Embryonic facial prominence (tissue), 1 donor: ENCODE measurements at regions not wholly inside any gene's neighbourhood (a gene's known extent, or its start where the extent isn't known, plus 50 kb on each side); places are given as distances from the start of the nearest gene placed in this dataset.
"Not testable (repeated sequence)": the region's sequence is repeated elsewhere in the genome, so short reads cannot be mapped to it uniquely, and the experiment has no call there.

Source experiments
- DNase-seq: peaks from one replicate; pipeline ENCODE4 v3.0.0-alpha.2; 2016; ENCODE audit errors: extremely low spot score

DNA sequence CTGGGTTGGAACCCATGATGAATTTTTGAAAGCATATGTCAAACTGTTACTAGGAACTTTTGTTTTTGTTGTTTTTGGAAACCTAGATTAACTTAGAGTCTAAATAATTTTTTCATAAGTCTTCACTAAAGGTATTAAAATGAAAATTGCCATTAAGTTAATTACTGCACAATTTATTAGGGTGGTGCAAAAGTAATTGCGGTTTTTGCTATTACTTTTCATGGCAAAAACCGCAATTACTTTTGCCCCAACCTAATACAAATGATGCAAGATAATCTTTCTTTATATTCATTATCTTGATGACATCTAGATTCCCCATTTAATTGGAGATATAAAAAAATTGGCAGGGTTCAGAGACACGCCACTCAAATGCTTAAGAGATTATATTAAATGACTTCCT, 145.0 kb upstream of the PKP2 start:
- DNase-seq, result no peak

GRCh38 chr12:33033999-33034398, 137.4 kb upstream of the PKP2 start:
- DNase-seq, result not testable (repeated sequence)

DNA sequence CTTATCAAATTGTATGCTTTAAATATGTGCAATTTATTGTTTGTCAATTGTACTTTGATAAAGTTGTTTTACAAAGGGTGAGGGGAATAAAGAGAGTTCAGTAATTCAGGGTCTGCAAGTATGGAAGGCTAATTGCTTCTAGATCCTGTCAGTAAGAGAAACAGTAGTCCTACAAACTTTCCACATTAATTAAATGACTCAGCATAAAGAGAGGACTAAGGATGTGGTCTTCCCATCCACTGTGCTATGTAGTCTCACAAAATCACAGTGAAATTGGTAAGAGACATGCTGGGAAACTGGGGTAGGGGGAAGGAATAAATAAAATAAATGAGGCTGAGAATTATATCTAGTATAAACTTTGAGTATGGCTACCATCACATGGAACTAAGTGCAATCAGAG, 130.2 kb upstream of the PKP2 start:
- DNase-seq, result no peak

DNA sequence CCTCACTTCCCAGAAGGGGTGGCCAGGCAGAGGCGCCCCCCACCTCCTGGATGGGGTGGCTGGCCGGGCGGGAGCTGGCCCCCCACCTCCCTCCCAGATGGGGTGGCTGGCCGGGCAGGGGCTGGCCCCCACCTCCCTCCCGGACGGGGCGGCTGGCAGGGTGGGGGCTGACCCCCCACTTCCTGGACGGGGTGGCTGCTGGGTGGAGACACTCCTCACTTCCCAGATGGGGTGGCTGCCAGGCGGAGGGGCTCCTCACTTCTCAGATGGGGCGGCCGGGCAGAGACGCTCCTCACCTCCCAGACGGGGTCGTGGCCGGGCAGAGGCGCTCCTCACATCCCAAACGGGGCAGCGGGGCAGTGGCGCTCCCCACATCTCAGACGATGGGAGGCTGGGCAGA, 126.1 kb upstream of the PKP2 start:
- not testable (repeated sequence) for DNase-seq

DNA sequence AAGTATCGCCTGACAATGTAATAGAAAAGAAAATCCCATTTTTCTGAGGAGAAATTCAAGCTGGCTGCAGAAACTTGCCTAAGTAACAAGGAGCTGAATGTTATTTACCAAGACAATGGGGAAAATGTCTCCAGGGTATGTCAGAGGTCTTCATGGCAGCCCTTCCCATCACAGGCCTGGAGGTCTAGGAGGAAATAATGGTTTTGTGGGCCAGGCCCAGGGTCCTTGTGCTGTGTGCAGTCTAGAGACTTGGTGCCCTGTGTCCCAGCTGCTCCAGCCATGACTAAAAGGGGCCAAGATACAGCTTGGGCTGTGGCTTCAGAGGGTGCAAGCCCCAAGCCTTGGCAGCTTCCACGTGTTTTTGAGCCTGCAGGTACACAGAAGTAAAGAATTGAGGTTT, 120.5 kb upstream of the PKP2 start:
- not testable (repeated sequence) for DNase-seq

DNA sequence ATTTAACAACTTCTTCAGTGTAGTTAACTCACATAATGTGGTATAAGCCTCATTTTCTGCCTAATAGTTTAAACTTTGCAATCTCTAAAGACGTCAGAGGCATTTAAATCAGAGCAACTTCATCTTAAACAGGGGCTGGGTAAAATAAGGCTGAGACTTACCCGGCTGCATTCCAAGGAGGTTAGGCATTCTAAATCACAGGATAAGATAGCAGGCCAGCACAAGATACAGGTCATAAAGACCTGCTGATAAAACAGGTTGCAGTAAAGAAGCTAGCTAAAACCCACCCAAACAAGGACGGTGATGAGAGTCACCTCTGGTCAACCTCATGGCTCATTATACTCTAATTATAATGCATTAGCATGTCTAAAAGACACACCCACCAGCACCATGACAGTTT, 115.6 kb upstream of the PKP2 start:
- no peak for DNase-seq

DNA sequence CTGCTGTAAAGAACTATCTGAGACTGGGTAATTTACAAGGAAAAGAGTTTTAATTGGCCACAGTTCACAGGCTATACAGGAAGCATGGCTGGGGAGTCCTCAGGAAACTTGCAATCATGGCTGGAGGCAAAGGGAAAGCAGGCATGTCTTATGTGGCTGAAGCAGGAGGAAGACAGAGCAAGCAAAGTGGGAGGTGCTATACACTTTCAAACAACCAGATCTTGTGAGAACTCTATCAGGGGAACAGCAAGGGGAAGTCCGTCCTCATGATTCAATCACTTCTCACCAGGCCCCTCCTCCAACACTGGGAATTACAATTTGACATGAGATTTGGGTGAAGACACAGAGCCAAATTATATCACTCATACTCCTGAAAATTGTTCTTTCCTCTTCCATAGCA, 109.5 kb upstream of the PKP2 start:
- no peak for DNase-seq

- DNase-seq, result no peak
These were observed 103.4 kb upstream of the PKP2 start for GRCh38 chr12:33000016-33000415.

- no peak for DNase-seq
These were observed 100.9 kb upstream of the PKP2 start for GRCh38 chr12:32997471-32997870.

DNA sequence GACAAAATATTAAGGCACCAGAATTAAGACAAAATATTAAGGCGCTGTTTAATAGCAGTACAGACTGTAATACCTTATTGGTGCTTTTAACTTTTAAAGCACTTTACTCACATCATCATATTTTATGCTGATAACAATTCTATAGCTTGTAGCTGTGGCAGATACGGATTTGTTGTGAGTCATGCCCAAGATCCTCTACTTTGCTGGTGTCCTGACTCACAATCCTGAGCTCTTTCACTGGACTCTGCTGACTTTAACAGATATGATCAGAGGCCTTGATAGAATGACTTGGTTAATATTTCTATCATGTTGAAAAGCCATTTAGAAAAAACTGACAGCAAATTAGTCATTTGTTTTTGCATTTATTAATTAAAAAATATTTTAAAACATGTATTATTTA, 99.0 kb upstream of the PKP2 start:
- DNase-seq, result no peak

- no peak for DNase-seq
These were observed 96.8 kb upstream of the PKP2 start for GRCh38 chr12:32993404-32993803.

- no peak for DNase-seq
These were observed 93.1 kb upstream of the PKP2 start for GRCh38 chr12:32989705-32990104.

DNA sequence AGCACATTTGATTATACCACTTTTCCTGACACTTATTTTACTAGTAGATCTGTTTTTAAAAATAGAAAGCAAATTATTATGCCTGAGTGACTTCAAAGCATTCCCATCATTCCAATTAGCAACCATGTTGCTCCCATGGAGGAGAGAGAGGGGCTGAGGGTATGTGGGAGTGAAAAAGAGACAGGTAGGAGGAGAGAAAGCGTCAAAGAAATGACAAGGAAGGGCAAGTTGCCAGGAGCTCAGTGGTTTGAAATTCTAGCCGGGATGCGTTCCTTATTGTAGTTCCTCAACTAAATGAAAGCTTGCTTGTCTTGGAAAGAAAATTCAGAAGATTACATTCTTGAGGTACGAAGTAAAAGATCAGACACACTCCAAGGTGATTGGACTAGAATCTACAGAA, 92.4 kb upstream of the PKP2 start:
- DNase-seq, result peak; percentile 31

GRCh38 chr12:32987512-32987911, 90.9 kb upstream of the PKP2 start:
- DNase-seq, result no peak

- no peak for DNase-seq
These were observed 87.4 kb upstream of the PKP2 start for GRCh38 chr12:32983968-32984367.

DNA sequence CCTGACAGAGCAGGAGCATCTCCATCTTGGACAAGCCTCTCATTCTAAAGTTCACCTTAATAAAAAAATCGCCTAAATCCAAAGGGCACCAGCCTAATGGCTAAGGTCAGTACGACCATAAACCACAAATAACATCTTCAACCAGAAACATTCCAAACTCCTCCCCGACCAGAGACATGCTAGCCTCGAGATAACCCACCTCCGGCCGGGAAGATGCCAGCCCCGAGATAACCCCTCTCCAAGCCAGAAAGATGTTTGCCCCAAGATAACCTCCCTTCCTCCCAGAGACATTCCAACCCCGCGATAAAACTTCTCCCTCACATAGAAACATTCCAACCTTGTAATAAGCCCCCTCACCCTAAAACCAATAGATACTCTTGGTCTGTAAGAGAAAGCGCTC, 86.8 kb upstream of the PKP2 start:
- no peak for DNase-seq

DNA sequence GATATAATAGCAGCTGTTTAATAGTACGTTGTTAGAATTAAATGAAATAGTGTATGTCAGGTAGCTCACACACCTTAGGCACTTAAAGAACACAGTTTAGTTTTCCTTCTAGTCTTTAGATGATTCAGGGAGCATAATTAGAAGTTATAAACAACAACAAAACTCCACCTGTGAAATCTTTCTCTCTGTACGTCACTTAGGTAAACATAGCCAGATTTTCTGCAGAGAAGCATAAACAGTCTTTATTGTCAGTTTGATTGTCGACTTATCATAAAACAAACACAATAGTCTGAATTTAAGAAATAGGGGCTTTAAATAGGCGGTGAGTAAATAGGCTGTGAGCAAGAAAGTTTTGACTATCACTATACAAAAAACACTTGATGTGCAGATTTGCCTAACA, 84.6 kb upstream of the PKP2 start:
- no peak for DNase-seq

DNA sequence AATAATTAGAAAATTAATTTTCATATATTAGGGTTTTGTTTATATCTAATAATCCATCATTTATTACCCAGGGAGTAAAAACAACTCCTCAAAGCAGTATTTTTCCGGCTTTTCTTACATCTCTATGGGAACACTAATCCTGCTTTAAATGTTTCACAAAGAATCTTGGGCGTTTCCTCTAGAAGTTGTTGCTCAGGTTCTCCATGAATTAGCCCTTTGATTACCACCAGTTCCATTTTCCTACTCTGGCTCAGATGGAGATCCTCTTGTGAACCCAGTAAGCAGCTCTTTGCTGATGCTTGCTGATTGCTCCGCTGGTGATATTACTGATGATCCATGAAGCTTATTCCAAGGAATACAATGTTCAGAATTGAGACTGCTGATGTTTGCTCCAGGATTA, 78.5 kb upstream of the PKP2 start:
- DNase-seq, result no peak

DNA sequence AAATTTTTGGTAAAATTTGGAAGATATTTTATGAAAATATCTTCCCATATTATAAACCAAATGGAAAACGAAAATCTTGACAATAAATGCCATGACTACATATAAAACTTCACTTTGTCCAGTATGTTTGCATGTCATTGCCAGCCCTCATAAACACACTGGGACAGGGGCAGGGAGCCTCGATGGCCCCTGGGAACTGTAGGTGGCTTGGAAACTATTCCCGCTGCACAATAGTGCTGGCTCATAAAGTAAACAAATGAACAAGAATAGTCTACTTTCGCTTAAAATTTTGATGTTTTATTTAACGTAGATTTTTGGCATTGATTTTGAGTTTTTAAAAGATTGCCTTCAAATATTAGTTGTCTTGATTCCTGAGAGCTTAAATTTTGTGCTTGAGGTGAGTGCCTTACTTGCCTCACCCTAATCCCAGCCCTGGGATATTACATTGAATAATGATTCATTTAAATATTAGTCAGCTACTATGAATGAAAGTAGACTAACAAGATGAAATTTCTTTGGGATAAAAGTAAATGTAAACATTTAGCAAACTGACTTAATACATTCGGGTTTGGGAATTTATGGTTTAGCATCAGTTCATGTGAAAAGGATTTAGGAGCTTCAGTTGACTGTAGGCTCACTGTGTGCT, 74.0 kb upstream of the PKP2 start:
- DNase-seq, result no peak

- DNase-seq, result no peak
These were observed 68.5 kb upstream of the PKP2 start for GRCh38 chr12:32964981-32965585.

DNA sequence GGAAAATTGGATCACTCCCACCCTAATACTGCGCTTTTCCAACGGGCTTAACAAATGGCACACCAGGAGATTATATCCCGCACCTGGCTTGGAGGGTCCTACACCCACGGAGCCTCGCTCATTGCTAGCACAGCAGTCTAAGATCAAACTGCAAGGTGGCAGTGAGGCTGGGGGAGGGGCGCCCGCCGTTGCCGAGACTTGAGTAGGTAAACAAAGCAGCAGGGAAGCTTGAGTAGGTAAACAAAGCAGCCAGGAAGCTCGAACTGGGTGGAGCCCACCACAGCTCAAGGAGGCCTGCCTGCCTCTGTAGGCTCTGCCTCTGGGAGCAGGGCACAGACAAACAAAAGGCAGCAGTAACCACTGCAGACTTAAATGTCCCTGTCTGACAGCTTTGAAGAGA, 59.8 kb upstream of the PKP2 start:
- DNase-seq, result not testable (repeated sequence)

- DNase-seq, result no peak
These were observed 56.1 kb upstream of the PKP2 start for GRCh38 chr12:32952681-32953080.

DNA sequence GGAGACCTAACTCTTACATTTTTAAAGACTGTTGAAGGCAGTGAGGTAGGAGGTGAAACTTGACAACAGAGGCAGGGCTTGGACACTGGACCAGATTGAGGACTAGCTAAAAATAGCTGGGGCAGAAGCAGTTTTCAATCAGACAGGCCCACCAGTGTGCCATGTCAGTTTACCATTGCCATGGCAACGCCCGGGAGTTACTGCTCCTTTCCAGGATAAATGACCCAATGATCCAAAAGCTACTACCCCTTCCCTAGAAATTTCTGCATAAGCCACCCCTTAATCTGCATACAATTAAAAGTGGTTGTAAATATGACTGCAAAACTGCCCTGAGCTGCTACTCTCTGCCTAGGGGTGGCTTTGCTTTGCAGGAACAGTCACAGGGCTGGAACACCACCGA, 53.2 kb upstream of the PKP2 start:
- DNase-seq, result no peak
